Ascending aorta (tissue), 2 donors: ENCODE measurements at regions not wholly inside any gene's neighbourhood (a gene's known extent, or its start where the extent isn't known, plus 50 kb on each side); places are given as distances from the start of the nearest gene placed in this dataset.

Experiments
- DNase-seq, 2 donors: peaks; one replicate each; pipeline ENCODE4 v3.0.0-alpha.2; 2019; ENCODE audit warnings: low spot score in 2 of 2
- H3K27ac ChIP-seq, 2 donors: fragments of 200-600 bp; sonication (generic); one replicate each; pipeline ENCODE4 v1.5.1; 2016 to 2017; ENCODE audit warnings: mild to moderate bottlenecking in 1 of 2
- H3K27me3 ChIP-seq: fragments of 200-600 bp; sonication (generic); one replicate; pipeline ENCODE4 v1.5.1; 2017
- H3K36me3 ChIP-seq, 2 donors: fragments of 200-600 bp; sonication (generic); one replicate each; pipeline ENCODE4 v1.5.1; 2016
- H3K4me1 ChIP-seq, 2 donors: fragments of 200-600 bp; sonication (generic); one replicate each; pipeline ENCODE4 v1.5.1; 2016 to 2017; ENCODE audit warnings: mild to moderate bottlenecking in 1 of 2
- H3K4me3 ChIP-seq, 2 donors: fragments of 200-600 bp; sonication (generic); one replicate each; pipeline ENCODE4 v1.5.1; 2016 to 2017; ENCODE audit warnings: mild to moderate bottlenecking in 1 of 2
- H3K9me3 ChIP-seq, 2 donors: fragments of 200-600 bp; sonication (generic); one replicate each; pipeline ENCODE4 v1.5.1; 2016
- intact Hi-C: fragments of 100-400 bp; cut with DNase I; formaldehyde crosslinking; loops from one replicate; pipeline ENCODE4 v1.15.1; 2023
- TF ChIP-seq, protein P1 (sequence below), 3 experiments: fragments of 200-600 bp in 2 of 3; fragments of 450-650 bp in 1 of 3; sonication (generic) in 2 of 3; IDR thresholded peaks; one replicate each; pipeline ENCODE4 v1.5.1; 2016 to 2019; ENCODE audit warnings: antibody characterized with exemption in 3 of 3, mild to moderate bottlenecking in 1 of 3, moderate library complexity in 1 of 3

DNA sequence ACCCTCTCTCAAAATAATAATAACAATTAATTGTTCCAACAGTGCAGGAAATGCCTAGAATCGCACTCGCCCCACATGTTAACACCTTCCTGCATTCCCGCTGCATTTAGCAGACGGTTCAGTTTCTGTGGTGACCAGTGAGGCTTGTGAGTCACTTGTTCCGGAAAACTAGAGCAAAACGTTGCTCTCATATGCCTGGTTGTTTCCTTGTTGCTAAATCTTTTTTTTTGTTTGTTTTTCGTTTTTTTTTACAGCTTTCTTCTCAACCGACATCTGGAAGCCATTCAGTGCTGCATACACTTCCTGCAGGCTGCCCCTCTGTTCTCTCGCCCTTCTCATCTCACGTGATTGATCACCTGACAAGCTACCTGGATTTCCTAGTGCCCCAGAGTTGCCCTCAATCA, 56.9 kb upstream of the TMPRSS2 start:
- no peaks in the 10 kb centered on the region for H3K9me3 ChIP-seq
- no peaks in the 10 kb centered on the region for H3K4me1 ChIP-seq
- H3K27me3 ChIP-seq, result no peaks in the 10 kb centered on the region
- TF ChIP-seq, protein P1, sequence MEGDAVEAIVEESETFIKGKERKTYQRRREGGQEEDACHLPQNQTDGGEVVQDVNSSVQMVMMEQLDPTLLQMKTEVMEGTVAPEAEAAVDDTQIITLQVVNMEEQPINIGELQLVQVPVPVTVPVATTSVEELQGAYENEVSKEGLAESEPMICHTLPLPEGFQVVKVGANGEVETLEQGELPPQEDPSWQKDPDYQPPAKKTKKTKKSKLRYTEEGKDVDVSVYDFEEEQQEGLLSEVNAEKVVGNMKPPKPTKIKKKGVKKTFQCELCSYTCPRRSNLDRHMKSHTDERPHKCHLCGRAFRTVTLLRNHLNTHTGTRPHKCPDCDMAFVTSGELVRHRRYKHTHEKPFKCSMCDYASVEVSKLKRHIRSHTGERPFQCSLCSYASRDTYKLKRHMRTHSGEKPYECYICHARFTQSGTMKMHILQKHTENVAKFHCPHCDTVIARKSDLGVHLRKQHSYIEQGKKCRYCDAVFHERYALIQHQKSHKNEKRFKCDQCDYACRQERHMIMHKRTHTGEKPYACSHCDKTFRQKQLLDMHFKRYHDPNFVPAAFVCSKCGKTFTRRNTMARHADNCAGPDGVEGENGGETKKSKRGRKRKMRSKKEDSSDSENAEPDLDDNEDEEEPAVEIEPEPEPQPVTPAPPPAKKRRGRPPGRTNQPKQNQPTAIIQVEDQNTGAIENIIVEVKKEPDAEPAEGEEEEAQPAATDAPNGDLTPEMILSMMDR (IDR thresholded peaks at IDR 0.05), result no peak
- intact Hi-C loops, result no loop called here
- H3K27ac ChIP-seq, result no peak overlapping the region
- DNase-seq, result no peak
- no peak overlapping the region for H3K4me3 ChIP-seq
- H3K36me3 ChIP-seq, result no peaks in the 10 kb centered on the region

DNA sequence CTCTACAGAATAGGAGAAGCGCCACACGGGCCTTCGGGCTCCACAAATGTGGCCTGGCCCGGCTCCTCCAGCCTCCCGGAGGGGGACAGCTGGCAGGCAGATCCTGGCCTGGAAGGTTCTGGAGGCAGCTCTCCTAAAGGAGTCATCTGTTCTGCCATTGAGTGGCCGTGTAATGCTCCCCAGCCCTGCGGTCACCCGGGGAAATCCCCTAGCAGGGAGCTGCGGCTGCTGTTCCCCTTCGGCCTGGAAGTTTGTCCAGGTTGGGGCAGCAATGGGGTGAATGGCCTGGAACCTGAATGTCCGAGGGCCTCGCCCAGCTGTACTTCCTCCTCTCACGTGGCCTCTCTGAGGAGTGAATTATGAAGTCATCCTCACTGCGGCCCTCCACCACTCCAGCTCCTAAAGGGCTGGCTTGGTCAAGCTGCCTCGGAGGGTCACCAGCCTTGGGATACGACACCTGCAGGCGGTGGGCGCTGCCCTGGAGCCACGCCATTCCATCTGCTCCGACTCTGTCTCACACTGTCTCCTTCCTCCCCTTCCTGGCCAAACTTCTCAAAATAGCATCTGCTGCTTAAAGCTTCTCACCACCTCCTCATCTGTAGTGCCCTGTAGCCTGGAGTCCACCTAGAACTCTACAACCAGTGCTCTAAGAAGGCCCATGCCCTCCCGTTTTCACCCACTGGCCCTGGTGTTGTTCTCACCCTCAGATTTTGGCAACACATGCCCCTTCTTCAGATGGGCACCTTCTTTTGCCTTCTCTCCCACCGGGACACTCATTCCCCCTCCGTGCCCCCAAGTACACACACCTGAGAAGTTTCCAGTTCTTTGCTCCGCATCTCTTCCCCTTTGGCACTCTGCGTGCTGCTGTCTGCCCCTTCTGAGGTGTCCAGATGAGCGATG, 54.4 kb upstream of the TMPRSS2 start:
- H3K27me3 ChIP-seq, result no peaks in the 10 kb centered on the region
- no peak for DNase-seq
- no peak overlapping the region for H3K27ac ChIP-seq
- TF ChIP-seq, protein P1 (IDR thresholded peaks at IDR 0.05), result no peak
- intact Hi-C loops, result no loop called here
- no peaks in the 10 kb centered on the region for H3K9me3 ChIP-seq
- no peaks in the 10 kb centered on the region for H3K36me3 ChIP-seq
- no peak overlapping the region for H3K4me3 ChIP-seq
- H3K4me1 ChIP-seq, result no peaks in the 10 kb centered on the region

DNA sequence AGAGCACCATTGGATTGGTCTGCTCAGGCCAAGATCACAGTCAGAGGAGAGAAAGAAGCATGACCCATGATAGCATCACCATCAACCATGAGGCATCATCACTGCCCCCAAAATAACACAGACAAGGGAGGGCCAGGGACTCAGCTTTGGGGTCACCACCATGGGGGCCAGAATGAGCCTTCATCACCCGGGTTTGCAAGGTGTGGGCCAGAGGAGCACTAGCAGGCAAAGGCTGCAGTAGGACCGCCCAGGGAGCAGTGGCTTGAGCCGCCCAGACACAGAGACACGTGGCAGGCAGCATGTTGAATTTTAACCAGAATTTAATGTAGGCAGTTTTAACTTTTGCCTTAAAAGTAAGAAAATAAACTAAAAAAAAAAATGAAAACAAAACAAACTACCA, 53.7 kb upstream of the TMPRSS2 start:
- no peak for DNase-seq
- no peak overlapping the region for H3K27ac ChIP-seq
- no peak overlapping the region for H3K4me3 ChIP-seq
- TF ChIP-seq, protein P1 (IDR thresholded peaks at IDR 0.05), result no peak
- intact Hi-C loops, result no loop called here
- H3K27me3 ChIP-seq, result no peaks in the 10 kb centered on the region
- H3K36me3 ChIP-seq, result no peaks in the 10 kb centered on the region
- no peaks in the 10 kb centered on the region for H3K4me1 ChIP-seq
- H3K9me3 ChIP-seq, result no peaks in the 10 kb centered on the region

DNA sequence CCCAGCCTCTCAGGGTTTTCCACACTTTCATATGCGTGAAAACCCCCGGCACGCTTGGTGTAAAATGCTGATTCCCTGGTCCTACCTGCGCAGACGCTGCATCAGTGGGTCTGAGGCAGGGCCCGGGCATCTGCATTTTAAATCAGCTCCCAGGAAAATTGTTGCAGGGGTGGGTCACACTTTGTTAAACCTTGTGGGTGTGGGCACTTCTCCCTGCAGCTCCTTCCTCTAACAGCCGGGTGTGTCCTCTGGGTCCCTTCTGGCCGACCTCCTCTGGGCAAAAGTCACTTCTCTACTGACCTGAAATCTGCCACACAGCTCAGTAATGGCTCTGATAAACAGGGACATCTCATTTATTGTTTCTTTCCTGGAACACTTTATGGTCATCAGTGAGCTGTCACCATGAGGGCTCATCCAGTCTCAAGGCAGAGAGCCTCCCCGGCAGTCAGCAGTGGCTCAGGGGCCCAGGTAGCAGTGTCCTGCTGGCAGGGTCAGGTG, 52.8 kb upstream of the TMPRSS2 start:
- intact Hi-C loops, result no loop called here
- DNase-seq, result no peak
- H3K27ac ChIP-seq, result no peak overlapping the region
- no peaks in the 10 kb centered on the region for H3K9me3 ChIP-seq
- no peaks in the 10 kb centered on the region for H3K4me1 ChIP-seq
- H3K36me3 ChIP-seq, result no peaks in the 10 kb centered on the region
- TF ChIP-seq, protein P1 (IDR thresholded peaks at IDR 0.05), result no peak
- no peaks in the 10 kb centered on the region for H3K27me3 ChIP-seq
- H3K4me3 ChIP-seq, result no peak overlapping the region

DNA sequence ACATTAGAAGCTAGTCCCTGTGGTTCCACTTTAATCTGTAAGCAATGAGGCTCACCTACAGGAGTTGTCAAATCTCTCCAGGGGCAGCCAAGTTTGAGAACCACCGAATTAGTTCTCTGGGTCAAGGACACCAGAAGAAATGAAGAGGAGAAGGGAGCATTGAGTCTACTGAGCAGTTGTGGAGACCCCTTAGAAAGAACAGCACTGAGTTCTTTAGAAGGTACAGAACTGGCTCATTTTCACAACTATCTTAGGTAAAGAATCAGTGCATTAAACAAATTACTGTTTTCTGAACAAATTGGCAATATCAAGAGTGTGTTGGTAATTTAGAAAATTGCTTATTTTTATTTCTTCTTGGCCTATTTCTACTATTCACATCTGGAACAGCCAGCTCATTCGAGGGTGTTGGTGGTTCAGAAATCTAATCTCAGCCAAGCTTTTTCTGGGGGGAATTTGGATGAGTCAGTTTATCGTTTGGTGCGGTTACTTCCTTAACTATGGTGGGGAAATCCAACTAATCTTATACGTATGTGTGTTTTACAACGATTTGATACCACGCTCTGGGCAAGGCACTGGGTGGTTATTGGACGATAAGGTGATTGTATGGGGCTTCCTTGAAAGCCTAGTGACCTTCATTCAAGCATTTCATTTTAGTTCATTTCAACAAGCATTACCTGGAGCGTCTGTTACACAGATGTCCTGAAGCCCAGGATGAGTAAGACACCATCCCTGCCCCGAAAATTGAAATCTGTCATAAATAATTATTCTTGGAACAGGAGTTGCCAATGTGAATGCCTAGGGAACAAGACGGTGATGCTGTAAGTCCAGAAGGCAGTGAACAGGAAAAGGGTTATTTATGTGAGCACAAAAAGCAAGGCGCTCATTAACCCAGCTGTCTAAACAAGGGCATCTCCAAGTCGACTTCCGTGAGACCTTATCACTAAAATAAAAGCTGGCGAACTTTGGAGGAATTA, 52.0 kb upstream of the TMPRSS2 start:
- intact Hi-C loops, result no loop called here
- Histone ChIP-seq H3K4me1 (no peaks in the 10 kb centered on the region), H3K36me3 (no peaks in the 10 kb centered on the region), H3K4me3 (no peak overlapping the region), H3K9me3 (no peaks in the 10 kb centered on the region), H3K27me3 (no peaks in the 10 kb centered on the region), H3K27ac (no peak overlapping the region)
- TF ChIP-seq, protein P1 (IDR thresholded peaks at IDR 0.05), result no peak
- DNase-seq, result no peak
